ENCODE measurements at regions not wholly inside any gene's neighbourhood (a gene's known extent, or its start where the extent isn't known, plus 50 kb on each side); places are given as distances from the start of the nearest gene placed in this dataset.

DNA sequence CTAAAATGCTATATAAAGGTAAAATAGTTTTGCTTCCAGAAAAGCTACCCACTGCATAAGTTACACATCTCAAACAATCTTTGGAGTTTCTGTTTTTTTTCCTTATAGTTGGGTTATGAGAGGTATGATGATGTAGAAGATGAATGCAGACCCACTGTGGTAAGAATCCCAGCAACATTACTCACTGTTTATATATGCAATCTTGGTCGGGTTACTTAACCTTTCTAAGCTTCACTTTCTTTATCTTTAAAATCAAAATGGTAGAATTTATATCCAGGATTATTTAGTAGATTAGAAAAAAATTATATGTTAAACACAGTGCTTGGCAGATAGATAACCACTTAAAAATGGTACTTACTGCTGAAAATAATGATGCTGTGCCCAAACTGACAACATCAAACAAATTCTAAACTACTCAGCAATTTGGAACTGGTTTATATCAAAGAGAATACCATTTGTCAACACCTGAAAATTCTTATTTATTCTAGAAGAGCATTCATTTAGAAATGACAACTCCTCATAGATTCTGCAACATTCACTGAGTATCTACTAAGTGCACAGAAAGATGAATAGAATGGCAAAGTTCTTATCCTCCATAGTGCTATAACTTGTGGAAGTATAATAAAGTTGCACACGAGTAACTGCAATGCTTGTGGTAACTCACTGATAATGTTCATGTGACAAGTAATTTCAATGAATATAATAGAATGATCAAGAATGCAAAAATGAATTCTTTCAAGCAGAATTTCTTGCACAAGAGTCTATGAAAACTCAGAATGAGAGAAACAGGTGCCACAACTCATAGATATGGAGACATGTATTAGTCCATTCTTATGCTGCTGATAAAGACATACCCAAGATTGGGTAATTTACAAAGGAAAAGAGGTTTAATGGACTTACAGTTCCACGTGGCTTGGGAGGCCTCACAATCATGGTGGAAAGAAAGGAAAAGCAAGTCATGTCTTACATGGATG lies 129.0 kb upstream of the SLC7A14 start:
- TF ChIP-seq SUZ12 (IDR thresholded peaks at IDR 0.05; ENCODE audit: extremely low read depth, insufficient read depth, insufficient read length) (no peak), ZNF274 (IDR thresholded peaks at IDR 0.05; ENCODE audit: low read depth, low read length) (no peak), YY1 (IDR thresholded peaks at IDR 0.05; ENCODE audit: insufficient read depth, insufficient read length) (no peak)
